ENCODE measurements at regions not wholly inside any gene's neighbourhood (a gene's known extent, or its start where the extent isn't known, plus 50 kb on each side); places are given as distances from the start of the nearest gene placed in this dataset.

DNA sequence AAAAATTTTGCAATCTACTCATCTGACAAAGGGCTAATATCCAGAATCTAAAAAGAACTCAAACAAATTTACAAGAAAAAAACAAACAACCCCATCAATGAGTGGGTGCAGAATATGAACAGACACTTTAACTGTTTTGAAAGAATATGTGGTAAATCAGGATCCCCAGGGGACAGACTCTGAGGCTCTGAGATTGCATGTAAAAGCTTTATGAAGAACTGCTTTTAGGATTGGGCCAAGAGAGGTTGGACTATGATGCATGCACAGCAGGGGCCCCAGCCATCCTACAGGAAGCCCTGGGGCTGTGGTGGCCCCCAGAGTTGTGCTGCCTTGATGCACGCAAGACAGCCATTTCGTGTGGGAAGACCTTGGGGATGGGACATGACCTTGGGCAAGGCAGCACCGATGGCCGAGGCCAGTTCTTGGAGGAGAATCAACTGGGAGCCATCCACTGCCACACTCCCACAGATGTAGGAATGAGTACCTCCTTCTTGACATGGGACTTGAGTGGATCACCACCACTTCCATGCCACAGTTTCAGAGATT lies 298.1 kb upstream of the THBS1 start:
- H3K4me3 ChIP-seq (ENCODE audit: low read depth, low read length, poor library complexity, severe bottlenecking): no peak overlapping the region
- H3K27ac ChIP-seq (ENCODE audit: low read depth, low read length, poor library complexity, severe bottlenecking): no peak overlapping the region
- H3K79me2 ChIP-seq (ENCODE audit: insufficient read depth, low read length): no peaks in the 10 kb centered on the region
- H4K20me1 ChIP-seq (ENCODE audit: insufficient read depth, low read length): no peaks in the 10 kb centered on the region
- no peaks in the 10 kb centered on the region for H3K4me1 ChIP-seq (ENCODE audit: insufficient read depth, low read length, severe bottlenecking)
- TF ChIP-seq EZH2 (IDR thresholded peaks at IDR 0.05; ENCODE audit: borderline replicate concordance, low read length): no peak
- TF ChIP-seq, protein P1, sequence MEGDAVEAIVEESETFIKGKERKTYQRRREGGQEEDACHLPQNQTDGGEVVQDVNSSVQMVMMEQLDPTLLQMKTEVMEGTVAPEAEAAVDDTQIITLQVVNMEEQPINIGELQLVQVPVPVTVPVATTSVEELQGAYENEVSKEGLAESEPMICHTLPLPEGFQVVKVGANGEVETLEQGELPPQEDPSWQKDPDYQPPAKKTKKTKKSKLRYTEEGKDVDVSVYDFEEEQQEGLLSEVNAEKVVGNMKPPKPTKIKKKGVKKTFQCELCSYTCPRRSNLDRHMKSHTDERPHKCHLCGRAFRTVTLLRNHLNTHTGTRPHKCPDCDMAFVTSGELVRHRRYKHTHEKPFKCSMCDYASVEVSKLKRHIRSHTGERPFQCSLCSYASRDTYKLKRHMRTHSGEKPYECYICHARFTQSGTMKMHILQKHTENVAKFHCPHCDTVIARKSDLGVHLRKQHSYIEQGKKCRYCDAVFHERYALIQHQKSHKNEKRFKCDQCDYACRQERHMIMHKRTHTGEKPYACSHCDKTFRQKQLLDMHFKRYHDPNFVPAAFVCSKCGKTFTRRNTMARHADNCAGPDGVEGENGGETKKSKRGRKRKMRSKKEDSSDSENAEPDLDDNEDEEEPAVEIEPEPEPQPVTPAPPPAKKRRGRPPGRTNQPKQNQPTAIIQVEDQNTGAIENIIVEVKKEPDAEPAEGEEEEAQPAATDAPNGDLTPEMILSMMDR (IDR thresholded peaks at IDR 0.05; ENCODE audit: low read length): no peak
- no peaks in the 10 kb centered on the region for H3K27me3 ChIP-seq (ENCODE audit: insufficient read depth, low read length)
- no peaks in the 10 kb centered on the region for H3K9me2 ChIP-seq (ENCODE audit: low read depth, low read length)
- H2AFZ ChIP-seq (ENCODE audit: low read length): no peak overlapping the region
- H3F3A ChIP-seq (ENCODE audit: insufficient read depth, low read length): no peaks in the 10 kb centered on the region
- H3K36me3 ChIP-seq (ENCODE audit: insufficient read depth, low read length): no peaks in the 10 kb centered on the region
- H3K9me3 ChIP-seq (ENCODE audit: low read length): no peaks in the 10 kb centered on the region
- H3K9ac ChIP-seq (ENCODE audit: low read length): no peak overlapping the region
- H3K4me2 ChIP-seq (ENCODE audit: low read length): no peak overlapping the region

DNA sequence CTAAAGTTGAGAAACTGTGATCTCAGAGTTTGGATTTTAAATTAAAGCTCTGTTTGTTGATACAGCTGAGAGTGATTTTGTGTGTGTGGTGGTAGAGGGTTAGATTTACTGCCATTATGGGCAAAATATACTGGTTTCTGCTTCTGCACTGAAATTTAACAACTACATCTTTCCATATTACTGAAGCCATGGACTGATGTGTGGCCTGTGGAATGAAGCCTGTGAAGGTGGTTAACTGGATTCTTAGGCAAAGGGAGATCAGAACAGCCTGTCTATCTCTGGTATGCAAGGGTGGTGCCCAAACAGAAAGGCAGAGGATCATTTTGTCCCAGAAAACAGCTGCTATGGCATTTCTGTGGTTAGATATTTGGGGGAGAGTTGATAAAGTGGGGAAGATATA lies 297.3 kb upstream of the THBS1 start:
- Histone ChIP-seq H3K9ac (ENCODE audit: low read length) (no peak overlapping the region), H2AFZ (ENCODE audit: low read length) (no peak overlapping the region), H3K9me2 (ENCODE audit: low read depth, low read length) (no peaks in the 10 kb centered on the region), H3K4me1 (ENCODE audit: insufficient read depth, low read length, severe bottlenecking) (no peaks in the 10 kb centered on the region), H3K9me3 (ENCODE audit: low read length) (no peaks in the 10 kb centered on the region), H3K4me2 (ENCODE audit: low read length) (no peak overlapping the region), H3K27me3 (ENCODE audit: insufficient read depth, low read length) (no peaks in the 10 kb centered on the region), H3K79me2 (ENCODE audit: insufficient read depth, low read length) (no peaks in the 10 kb centered on the region), H3K36me3 (ENCODE audit: insufficient read depth, low read length) (no peaks in the 10 kb centered on the region), H4K20me1 (ENCODE audit: insufficient read depth, low read length) (no peaks in the 10 kb centered on the region), H3F3A (ENCODE audit: insufficient read depth, low read length) (no peaks in the 10 kb centered on the region), H3K27ac (ENCODE audit: low read depth, low read length, poor library complexity, severe bottlenecking) (no peak overlapping the region), H3K4me3 (ENCODE audit: low read depth, low read length, poor library complexity, severe bottlenecking) (no peak overlapping the region)
- TF ChIP-seq, protein P1 (IDR thresholded peaks at IDR 0.05; ENCODE audit: low read length): no peak

DNA sequence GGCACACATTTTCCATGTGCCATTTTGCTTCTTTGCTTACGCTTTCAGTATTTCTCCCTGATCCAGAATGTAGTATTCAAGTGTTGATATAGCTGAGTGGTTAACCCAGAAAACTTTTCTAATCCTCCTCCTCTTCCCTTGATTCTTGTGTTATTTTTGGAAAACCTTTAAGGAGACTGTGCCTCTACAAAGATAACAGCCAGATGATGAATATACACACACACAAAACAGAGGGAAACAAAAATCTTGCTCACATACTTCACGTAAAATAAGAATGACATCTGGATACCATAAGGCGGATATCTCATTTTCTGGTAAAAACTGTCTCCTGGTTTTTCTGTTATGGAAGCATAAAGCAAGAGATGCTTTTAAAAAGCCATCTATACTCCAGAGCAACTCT lies 295.8 kb upstream of the THBS1 start:
- Histone ChIP-seq H4K20me1 (ENCODE audit: insufficient read depth, low read length) (no peaks in the 10 kb centered on the region), H3K9me3 (ENCODE audit: low read length) (no peaks in the 10 kb centered on the region), H3K9me2 (ENCODE audit: low read depth, low read length) (no peaks in the 10 kb centered on the region), H3K79me2 (ENCODE audit: insufficient read depth, low read length) (no peaks in the 10 kb centered on the region), H3K4me1 (ENCODE audit: insufficient read depth, low read length, severe bottlenecking) (no peaks in the 10 kb centered on the region), H3K36me3 (ENCODE audit: insufficient read depth, low read length) (no peaks in the 10 kb centered on the region), H3K27me3 (ENCODE audit: insufficient read depth, low read length) (no peaks in the 10 kb centered on the region), H3F3A (ENCODE audit: insufficient read depth, low read length) (no peaks in the 10 kb centered on the region), H3K9ac (ENCODE audit: low read length) (no peak overlapping the region), H3K27ac (ENCODE audit: low read depth, low read length, poor library complexity, severe bottlenecking) (no peak overlapping the region), H3K4me2 (ENCODE audit: low read length) (no peak overlapping the region), H2AFZ (ENCODE audit: low read length) (no peak overlapping the region), H3K4me3 (ENCODE audit: low read depth, low read length, poor library complexity, severe bottlenecking) (no peak overlapping the region)
- no peak for TF ChIP-seq EZH2 (IDR thresholded peaks at IDR 0.05; ENCODE audit: borderline replicate concordance, low read length)
- TF ChIP-seq, protein P1 (IDR thresholded peaks at IDR 0.05; ENCODE audit: low read length): no peak
